ENCODE measurements at regions not wholly inside any gene's neighbourhood (a gene's known extent, or its start where the extent isn't known, plus 50 kb on each side); places are given as distances from the start of the nearest gene placed in this dataset.

DNA sequence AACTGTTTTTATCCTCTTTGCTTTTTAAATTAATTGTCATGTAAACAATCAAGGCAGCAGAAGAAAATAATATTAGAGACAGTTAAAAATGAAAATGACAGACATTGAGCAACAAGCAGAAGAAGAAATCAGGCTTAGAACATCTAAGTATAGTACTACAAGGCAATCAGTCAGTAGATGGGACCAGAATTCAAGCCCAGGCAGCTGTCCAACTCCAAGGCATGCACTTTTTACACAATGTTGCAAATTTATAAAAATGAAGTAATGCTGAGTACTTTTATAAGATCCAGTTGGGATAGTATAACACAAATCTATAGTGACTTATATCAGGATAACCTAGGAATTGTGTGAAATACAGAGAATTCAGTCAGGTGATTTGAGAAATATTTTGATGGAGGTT lies 2815.8 kb downstream of the PCDH9 start:
- no peak overlapping the region for H3K4me3 Mint-ChIP-seq (ENCODE audit: unreplicated experiment)
- no peak for DNase-seq (ENCODE audit: low spot score)
- TF ChIP-seq, protein P1, sequence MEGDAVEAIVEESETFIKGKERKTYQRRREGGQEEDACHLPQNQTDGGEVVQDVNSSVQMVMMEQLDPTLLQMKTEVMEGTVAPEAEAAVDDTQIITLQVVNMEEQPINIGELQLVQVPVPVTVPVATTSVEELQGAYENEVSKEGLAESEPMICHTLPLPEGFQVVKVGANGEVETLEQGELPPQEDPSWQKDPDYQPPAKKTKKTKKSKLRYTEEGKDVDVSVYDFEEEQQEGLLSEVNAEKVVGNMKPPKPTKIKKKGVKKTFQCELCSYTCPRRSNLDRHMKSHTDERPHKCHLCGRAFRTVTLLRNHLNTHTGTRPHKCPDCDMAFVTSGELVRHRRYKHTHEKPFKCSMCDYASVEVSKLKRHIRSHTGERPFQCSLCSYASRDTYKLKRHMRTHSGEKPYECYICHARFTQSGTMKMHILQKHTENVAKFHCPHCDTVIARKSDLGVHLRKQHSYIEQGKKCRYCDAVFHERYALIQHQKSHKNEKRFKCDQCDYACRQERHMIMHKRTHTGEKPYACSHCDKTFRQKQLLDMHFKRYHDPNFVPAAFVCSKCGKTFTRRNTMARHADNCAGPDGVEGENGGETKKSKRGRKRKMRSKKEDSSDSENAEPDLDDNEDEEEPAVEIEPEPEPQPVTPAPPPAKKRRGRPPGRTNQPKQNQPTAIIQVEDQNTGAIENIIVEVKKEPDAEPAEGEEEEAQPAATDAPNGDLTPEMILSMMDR (IDR thresholded peaks at IDR 0.05), result no peak
- H3K36me3 Mint-ChIP-seq (ENCODE audit: low read depth), result no peaks in the 10 kb centered on the region
- H3K4me1 Mint-ChIP-seq (ENCODE audit: low read depth), result no peaks in the 10 kb centered on the region
- H3K9me3 Mint-ChIP-seq (ENCODE audit: low read depth), result no peaks in the 10 kb centered on the region
- H3K27me3 Mint-ChIP-seq (ENCODE audit: low read depth), result no peaks in the 10 kb centered on the region
- H3K27ac Mint-ChIP-seq (ENCODE audit: unreplicated experiment), result no peak overlapping the region

DNA sequence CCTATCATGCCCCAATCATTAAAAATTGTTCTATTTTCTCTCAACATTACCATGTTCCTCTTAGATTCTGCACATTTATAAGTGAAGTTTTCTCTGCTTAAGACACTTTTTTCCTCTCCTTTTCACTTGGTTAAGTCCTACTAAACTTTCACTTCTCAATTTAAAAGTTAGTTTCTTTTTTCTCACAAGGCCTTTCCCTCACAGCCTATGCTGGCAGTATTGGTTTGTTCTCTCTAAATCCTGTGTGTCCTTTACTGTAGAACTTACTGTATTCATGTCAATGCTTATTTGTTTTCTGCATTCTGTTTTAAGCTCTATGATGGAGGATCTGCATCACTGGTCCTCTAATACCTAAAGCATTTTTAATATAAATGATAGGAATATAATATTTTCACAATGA lies 2816.6 kb downstream of the PCDH9 start:
- no peak for DNase-seq (ENCODE audit: low spot score)
- TF ChIP-seq, protein P1 (IDR thresholded peaks at IDR 0.05), result no peak
- Mint-ChIP-seq H3K4me3 (ENCODE audit: unreplicated experiment) (no peak overlapping the region), H3K27ac (ENCODE audit: unreplicated experiment) (no peak overlapping the region), H3K9me3 (ENCODE audit: low read depth) (no peaks in the 10 kb centered on the region), H3K36me3 (ENCODE audit: low read depth) (no peaks in the 10 kb centered on the region), H3K4me1 (ENCODE audit: low read depth) (no peaks in the 10 kb centered on the region), H3K27me3 (ENCODE audit: low read depth) (no peaks in the 10 kb centered on the region)

DNA sequence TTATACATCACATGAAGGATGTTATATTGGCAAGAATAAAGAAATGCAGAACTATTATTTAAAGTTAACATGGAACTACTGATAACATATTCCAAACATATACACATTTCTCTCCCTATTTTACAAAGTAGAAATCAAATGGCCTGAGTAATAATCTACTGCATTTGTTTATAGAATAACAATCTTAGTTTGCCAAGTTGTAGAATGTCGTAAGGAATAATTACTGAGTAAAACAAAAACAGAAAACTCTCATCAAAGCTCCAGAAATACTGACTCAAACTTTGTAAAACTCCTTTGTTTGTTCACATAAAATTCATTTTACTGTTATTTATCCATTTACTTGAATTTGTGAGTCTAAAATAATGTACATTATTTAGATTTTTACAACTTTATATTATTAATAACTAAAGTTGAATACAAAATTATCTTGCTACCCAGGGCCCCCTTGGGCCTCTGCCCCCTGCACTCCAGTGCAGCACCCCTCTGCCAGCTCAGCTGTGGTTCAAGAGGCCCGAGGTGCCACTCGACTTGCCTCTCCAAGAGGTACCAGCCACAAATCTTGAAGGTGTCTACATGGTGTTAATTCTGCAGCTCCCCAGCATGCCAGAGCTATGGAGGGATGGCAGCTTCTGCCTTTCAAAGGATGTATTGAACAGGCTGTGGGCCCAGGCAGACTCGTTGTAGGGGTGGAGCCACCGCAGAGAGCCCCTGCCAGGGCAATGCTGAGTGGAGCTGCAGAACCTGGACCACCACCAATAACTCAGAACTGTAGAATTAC lies 2819.7 kb downstream of the PCDH9 start:
- Mint-ChIP-seq H3K27me3 (ENCODE audit: low read depth) (no peaks in the 10 kb centered on the region), H3K4me3 (ENCODE audit: unreplicated experiment) (no peak overlapping the region), H3K27ac (ENCODE audit: unreplicated experiment) (no peak overlapping the region), H3K9me3 (ENCODE audit: low read depth) (no peaks in the 10 kb centered on the region), H3K36me3 (ENCODE audit: low read depth) (no peaks in the 10 kb centered on the region), H3K4me1 (ENCODE audit: low read depth) (no peaks in the 10 kb centered on the region)
- TF ChIP-seq, protein P1 (IDR thresholded peaks at IDR 0.05), result no peak
- no peak for DNase-seq (ENCODE audit: low spot score)

DNA sequence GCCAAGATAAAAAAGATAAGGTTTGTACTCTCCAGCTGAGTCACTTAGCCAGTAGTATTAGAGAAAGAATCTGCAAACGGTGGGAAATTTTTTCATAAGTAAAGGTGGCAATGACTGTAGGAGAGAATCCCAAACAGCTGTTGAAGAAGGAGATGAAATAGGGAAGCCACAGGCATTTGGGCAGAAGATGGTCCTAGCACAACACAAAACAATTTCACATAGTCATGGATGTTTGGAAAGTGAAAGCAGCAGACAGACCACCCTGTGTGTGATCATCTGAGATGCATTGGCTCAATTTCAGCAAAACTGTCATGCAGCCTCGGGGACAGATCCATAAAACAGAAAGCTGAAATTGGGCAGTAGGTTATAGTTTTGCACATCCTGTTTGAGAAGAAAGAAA lies 2832.4 kb downstream of the PCDH9 start:
- TF ChIP-seq, protein P1 (IDR thresholded peaks at IDR 0.05), result no peak
- Mint-ChIP-seq H3K4me1 (ENCODE audit: low read depth) (peaks cover 7% of the 10 kb centered on the region), H3K36me3 (ENCODE audit: low read depth) (no peaks in the 10 kb centered on the region), H3K9me3 (ENCODE audit: low read depth) (no peaks in the 10 kb centered on the region), H3K27ac (ENCODE audit: unreplicated experiment) (no peak overlapping the region), H3K4me3 (ENCODE audit: unreplicated experiment) (no peak overlapping the region), H3K27me3 (ENCODE audit: low read depth) (no peaks in the 10 kb centered on the region)
- DNase-seq (ENCODE audit: low spot score), result no peak

DNA sequence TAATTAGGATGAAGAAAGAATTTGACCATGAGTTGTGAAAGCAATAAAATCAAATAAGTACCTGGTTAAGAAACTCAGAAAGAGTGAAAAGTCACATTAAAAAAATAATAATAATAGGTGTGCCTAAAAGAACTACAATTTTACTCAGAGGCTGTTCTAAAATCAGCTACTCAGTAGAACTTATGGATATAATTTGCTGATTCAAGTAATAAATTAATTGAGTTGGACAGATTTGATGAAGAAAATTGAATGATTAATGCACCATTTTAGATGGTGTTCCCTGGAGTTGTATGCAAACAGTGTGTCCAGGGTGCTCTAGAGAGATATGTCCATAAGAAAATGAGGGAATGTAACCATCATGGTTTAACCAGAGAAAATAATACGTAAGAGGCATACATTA lies 2852.5 kb downstream of the PCDH9 start:
- Mint-ChIP-seq H3K4me3 (ENCODE audit: unreplicated experiment) (no peak overlapping the region), H3K27ac (ENCODE audit: unreplicated experiment) (no peak overlapping the region), H3K36me3 (ENCODE audit: low read depth) (peaks cover 2% of the 10 kb centered on the region), H3K27me3 (ENCODE audit: low read depth) (no peaks in the 10 kb centered on the region), H3K9me3 (ENCODE audit: low read depth) (peaks cover 8% of the 10 kb centered on the region), H3K4me1 (ENCODE audit: low read depth) (peaks cover 11% of the 10 kb centered on the region)
- TF ChIP-seq, protein P1 (IDR thresholded peaks at IDR 0.05), result no peak
- DNase-seq (ENCODE audit: low spot score), result no peak
